ENCODE measurements at regions not wholly inside any gene's neighbourhood (a gene's known extent, or its start where the extent isn't known, plus 50 kb on each side); places are given as distances from the start of the nearest gene placed in this dataset.
"Not testable (repeated sequence)": the region's sequence is repeated elsewhere in the genome, so short reads cannot be mapped to it uniquely, and the experiment has no call there.

- DNase-seq (ENCODE audit: low read depth in 2 of 2): no peak
Measured at GRCh38 chr10:9274206-9274755, 1219.8 kb downstream of the GATA3 start.

- no peak for DNase-seq (ENCODE audit: low read depth in 2 of 2)
Measured at GRCh38 chr10:9275861-9276260, 1221.4 kb downstream of the GATA3 start.

GRCh38 chr10:9285690-9286089, 1231.2 kb downstream of the GATA3 start:
- DNase-seq (ENCODE audit: low read depth in 2 of 2): no peak

GRCh38 chr10:9289811-9290210, 1235.3 kb downstream of the GATA3 start:
- no peak for DNase-seq (ENCODE audit: low read depth in 2 of 2)

GRCh38 chr10:9291081-9291480, 1236.6 kb downstream of the GATA3 start:
- no peak for DNase-seq (ENCODE audit: low read depth in 2 of 2)

GRCh38 chr10:9294132-9294663, 1239.7 kb downstream of the GATA3 start:
- no peak for DNase-seq (ENCODE audit: low read depth in 2 of 2)

GRCh38 chr10:9294865-9295264, 1240.4 kb downstream of the GATA3 start:
- no peak for DNase-seq (ENCODE audit: low read depth in 2 of 2)

GRCh38 chr10:9296190-9296589, 1241.7 kb downstream of the GATA3 start:
- DNase-seq (ENCODE audit: low read depth in 2 of 2): no peak

GRCh38 chr10:9297580-9297979, 1243.1 kb downstream of the GATA3 start:
- no peak for DNase-seq (ENCODE audit: low read depth in 2 of 2)

GRCh38 chr10:9299966-9300365, 1245.5 kb downstream of the GATA3 start:
- no peak for DNase-seq (ENCODE audit: low read depth in 2 of 2)

- no peak for DNase-seq (ENCODE audit: low read depth in 2 of 2)
Measured at GRCh38 chr10:9301148-9301547, 1246.7 kb downstream of the GATA3 start.

- no peak for DNase-seq (ENCODE audit: low read depth in 2 of 2)
Measured at GRCh38 chr10:9301554-9301953, 1247.1 kb downstream of the GATA3 start.

GRCh38 chr10:9302140-9302746, 1247.8 kb downstream of the GATA3 start:
- no peak for DNase-seq (ENCODE audit: low read depth in 2 of 2)

GRCh38 chr10:9305018-9305655, 1250.6 kb downstream of the GATA3 start:
- DNase-seq (ENCODE audit: low read depth in 2 of 2): no peak

GRCh38 chr10:9311702-9312499, 1257.4 kb downstream of the GATA3 start:
- DNase-seq (ENCODE audit: low read depth in 2 of 2): no peak

GRCh38 chr10:9315292-9315691, 1260.8 kb downstream of the GATA3 start:
- DNase-seq (ENCODE audit: low read depth in 2 of 2): no peak

- DNase-seq (ENCODE audit: low read depth in 2 of 2): no peak
Measured at GRCh38 chr10:9331583-9332008, 1277.1 kb downstream of the GATA3 start.

GRCh38 chr10:9334270-9334669, 1279.8 kb downstream of the GATA3 start:
- no peak for DNase-seq (ENCODE audit: low read depth in 2 of 2)

- DNase-seq (ENCODE audit: low read depth in 2 of 2): no peak
Measured at GRCh38 chr10:9339716-9340115, 1285.2 kb downstream of the GATA3 start.

GRCh38 chr10:9342885-9343570, 1288.5 kb downstream of the GATA3 start:
- no peak for DNase-seq (ENCODE audit: low read depth in 2 of 2)

GRCh38 chr10:9347933-9348332, 1293.4 kb downstream of the GATA3 start:
- DNase-seq (ENCODE audit: low read depth in 2 of 2): not testable (repeated sequence)

GRCh38 chr10:9357471-9357870, 1303.0 kb downstream of the GATA3 start:
- no peak for DNase-seq (ENCODE audit: low read depth in 2 of 2)

Measured in stimulated activated CD4-positive, alpha-beta T cell treated with anti-CD3 and anti-CD28 coated beads, Interleukin-12 subunit alpha, Interleukin-12 subunit beta, amount 100 ng/mL, for 24 hours (primary cell).